ENCODE measurements at regions not wholly inside any gene's neighbourhood (a gene's known extent, or its start where the extent isn't known, plus 50 kb on each side); places are given as distances from the start of the nearest gene placed in this dataset.

DNA sequence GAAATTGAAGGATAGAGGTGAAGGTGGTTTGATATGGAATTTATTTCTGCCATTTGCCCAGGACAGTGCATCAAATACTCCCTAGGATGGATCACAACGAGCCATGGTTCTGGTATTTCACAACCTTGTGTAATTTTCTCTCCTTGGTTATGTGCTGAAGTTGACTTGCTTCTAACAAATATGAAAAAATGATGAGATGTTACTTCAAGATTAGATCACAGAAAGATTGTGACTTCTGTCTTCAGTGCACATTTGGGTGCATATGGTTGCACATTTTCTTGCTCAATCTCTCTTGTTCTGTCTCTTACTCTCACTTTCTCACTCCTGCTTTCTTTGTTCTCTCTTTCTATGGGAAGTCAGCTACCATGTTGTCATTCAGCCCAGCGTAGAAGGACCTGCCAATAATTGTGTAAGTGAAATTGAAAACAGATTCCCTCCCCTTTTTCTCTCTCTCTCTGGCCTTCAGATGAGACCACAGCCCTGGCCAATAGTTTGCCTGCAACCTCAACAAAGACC lies 104.6 kb upstream of the RMDN2 start:
- no peaks in the 10 kb centered on the region for H3K27me3 ChIP-seq (ENCODE audit: control insufficient read depth, insufficient read depth, low read length)
- no peaks in the 10 kb centered on the region for H3K4me1 ChIP-seq (ENCODE audit: control insufficient read depth in 2 of 3, insufficient read depth in 2 of 3, low read depth in 1 of 3, low read length in 3 of 3)
- DNase-seq (no peak), FAIRE-seq (no peak)
- no peak overlapping the region for H3K9ac ChIP-seq (ENCODE audit: low read length in 3 of 3)
- no peak overlapping the region for H3K4me3 ChIP-seq (ENCODE audit: low read length in 3 of 3)
- TF ChIP-seq, protein P1, sequence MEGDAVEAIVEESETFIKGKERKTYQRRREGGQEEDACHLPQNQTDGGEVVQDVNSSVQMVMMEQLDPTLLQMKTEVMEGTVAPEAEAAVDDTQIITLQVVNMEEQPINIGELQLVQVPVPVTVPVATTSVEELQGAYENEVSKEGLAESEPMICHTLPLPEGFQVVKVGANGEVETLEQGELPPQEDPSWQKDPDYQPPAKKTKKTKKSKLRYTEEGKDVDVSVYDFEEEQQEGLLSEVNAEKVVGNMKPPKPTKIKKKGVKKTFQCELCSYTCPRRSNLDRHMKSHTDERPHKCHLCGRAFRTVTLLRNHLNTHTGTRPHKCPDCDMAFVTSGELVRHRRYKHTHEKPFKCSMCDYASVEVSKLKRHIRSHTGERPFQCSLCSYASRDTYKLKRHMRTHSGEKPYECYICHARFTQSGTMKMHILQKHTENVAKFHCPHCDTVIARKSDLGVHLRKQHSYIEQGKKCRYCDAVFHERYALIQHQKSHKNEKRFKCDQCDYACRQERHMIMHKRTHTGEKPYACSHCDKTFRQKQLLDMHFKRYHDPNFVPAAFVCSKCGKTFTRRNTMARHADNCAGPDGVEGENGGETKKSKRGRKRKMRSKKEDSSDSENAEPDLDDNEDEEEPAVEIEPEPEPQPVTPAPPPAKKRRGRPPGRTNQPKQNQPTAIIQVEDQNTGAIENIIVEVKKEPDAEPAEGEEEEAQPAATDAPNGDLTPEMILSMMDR (IDR thresholded peaks at IDR 0.05; ENCODE audit: borderline replicate concordance, extremely low read depth, insufficient read depth) = no peak
- intact Hi-C loops (cut with DNase I) = no loop called here
- H3K36me3 ChIP-seq (ENCODE audit: control insufficient read depth in 2 of 3, insufficient read depth in 3 of 3, low read length in 3 of 3) = no peaks in the 10 kb centered on the region
- H3K9me3 ChIP-seq (ENCODE audit: control insufficient read depth in 2 of 3, insufficient read depth in 1 of 3, low read length in 3 of 3) = no peaks in the 10 kb centered on the region
- H3K27ac ChIP-seq (ENCODE audit: low read depth in 2 of 2, low read length in 2 of 2) = no peak overlapping the region

DNA sequence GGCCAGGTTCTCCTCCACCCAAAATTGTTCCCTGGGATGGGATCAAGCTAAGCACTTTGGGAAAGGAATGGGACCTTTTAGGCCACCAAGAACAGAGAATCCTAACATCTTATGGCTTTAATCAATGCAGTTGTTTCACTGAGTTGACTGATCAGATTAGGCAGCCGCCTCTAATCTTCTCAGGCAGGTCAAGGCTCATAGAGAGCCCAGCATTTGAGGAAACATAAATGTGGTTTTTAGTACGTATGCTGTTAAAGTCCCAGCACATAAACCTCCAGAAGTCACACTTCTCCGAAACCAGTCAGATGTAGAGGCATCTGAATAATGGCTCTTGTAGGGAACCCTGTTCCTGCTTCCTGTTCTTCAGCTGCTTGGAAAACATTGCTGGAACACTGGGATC lies 99.5 kb upstream of the RMDN2 start:
- no peaks in the 10 kb centered on the region for H3K9me3 ChIP-seq (ENCODE audit: control insufficient read depth in 2 of 3, insufficient read depth in 1 of 3, low read length in 3 of 3)
- H3K4me1 ChIP-seq (ENCODE audit: control insufficient read depth in 2 of 3, insufficient read depth in 2 of 3, low read depth in 1 of 3, low read length in 3 of 3) = peaks cover 0 to 4% (median 0%) of the 10 kb centered on the region in 3 donors
- intact Hi-C loops (cut with DNase I) = no loop called here
- TF ChIP-seq, protein P1 (IDR thresholded peaks at IDR 0.05; ENCODE audit: borderline replicate concordance, extremely low read depth, insufficient read depth) = no peak
- no peak overlapping the region for H3K27ac ChIP-seq (ENCODE audit: low read depth in 2 of 2, low read length in 2 of 2)
- FAIRE-seq = no peak
- no peaks in the 10 kb centered on the region for H3K36me3 ChIP-seq (ENCODE audit: control insufficient read depth in 2 of 3, insufficient read depth in 3 of 3, low read length in 3 of 3)
- no peak for DNase-seq
- no peak overlapping the region for H3K4me3 ChIP-seq (ENCODE audit: low read length in 3 of 3)
- H3K9ac ChIP-seq (ENCODE audit: low read length in 3 of 3) = no peak overlapping the region
- no peaks in the 10 kb centered on the region for H3K27me3 ChIP-seq (ENCODE audit: control insufficient read depth, insufficient read depth, low read length)

DNA sequence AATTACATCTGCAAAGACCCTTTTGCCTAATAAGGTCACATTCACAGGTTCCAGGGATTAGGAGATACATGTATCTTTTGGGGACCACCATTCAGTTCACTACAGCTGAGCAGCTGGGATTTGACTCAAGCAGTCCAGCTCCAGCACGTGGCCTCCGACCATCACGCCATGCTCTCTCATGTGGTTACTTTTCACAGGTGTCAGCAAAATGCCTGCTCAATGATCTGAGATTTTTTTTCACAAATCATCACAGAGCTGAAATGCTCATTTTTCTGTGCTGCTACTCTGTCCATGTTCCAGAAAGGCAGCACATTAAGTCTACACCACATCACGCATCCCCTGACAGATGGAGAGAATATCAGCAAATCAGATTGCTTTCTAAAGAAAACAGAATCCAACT lies 98.5 kb upstream of the RMDN2 start:
- FAIRE-seq = no peak
- TF ChIP-seq, protein P1 (IDR thresholded peaks at IDR 0.05; ENCODE audit: borderline replicate concordance, extremely low read depth, insufficient read depth) = no peak

DNA sequence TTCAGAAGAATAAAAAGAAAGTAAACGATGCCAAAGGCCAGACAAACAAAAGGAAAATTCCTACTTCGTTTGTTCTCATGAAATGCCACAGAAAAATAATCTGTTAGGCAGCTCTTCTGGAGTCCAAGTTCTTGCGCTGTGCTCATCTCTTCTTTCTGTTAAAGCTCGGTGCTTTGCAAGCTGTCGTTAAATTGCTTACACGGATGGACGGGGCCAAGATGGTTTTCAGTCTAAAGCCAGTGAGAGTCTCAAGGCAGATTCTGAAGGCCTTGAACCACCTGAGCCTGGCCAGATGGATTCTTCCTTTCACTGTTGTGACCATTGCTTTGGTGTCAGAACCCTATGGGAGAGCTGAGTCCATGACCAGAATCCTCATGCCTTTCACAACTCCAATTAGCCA lies 97.6 kb upstream of the RMDN2 start:
- H3K9me3 ChIP-seq (ENCODE audit: control insufficient read depth in 2 of 3, insufficient read depth in 1 of 3, low read length in 3 of 3) = no peaks in the 10 kb centered on the region
- H3K4me1 ChIP-seq (ENCODE audit: control insufficient read depth in 2 of 3, insufficient read depth in 2 of 3, low read depth in 1 of 3, low read length in 3 of 3) = peaks cover 0 to 4% (median 0%) of the 10 kb centered on the region in 3 donors
- intact Hi-C loops (cut with DNase I) = no loop called here
- no peak overlapping the region for H3K4me3 ChIP-seq (ENCODE audit: low read length in 3 of 3)
- H3K36me3 ChIP-seq (ENCODE audit: control insufficient read depth in 2 of 3, insufficient read depth in 3 of 3, low read length in 3 of 3) = no peaks in the 10 kb centered on the region
- H3K27me3 ChIP-seq (ENCODE audit: control insufficient read depth, insufficient read depth, low read length) = no peaks in the 10 kb centered on the region
- H3K9ac ChIP-seq (ENCODE audit: low read length in 3 of 3) = no peak overlapping the region
- no peak for FAIRE-seq
- no peak for DNase-seq
- TF ChIP-seq, protein P1 (IDR thresholded peaks at IDR 0.05; ENCODE audit: borderline replicate concordance, extremely low read depth, insufficient read depth) = no peak
- H3K27ac ChIP-seq (ENCODE audit: low read depth in 2 of 2, low read length in 2 of 2) = no peak overlapping the region

More for the DNA sequence above, 98.5 kb upstream of the RMDN2 start:
- Histone ChIP-seq H3K27ac (ENCODE audit: low read depth in 2 of 2, low read length in 2 of 2) (no peak overlapping the region), H3K27me3 (ENCODE audit: control insufficient read depth, insufficient read depth, low read length) (no peaks in the 10 kb centered on the region), H3K36me3 (ENCODE audit: control insufficient read depth in 2 of 3, insufficient read depth in 3 of 3, low read length in 3 of 3) (no peaks in the 10 kb centered on the region), H3K4me3 (ENCODE audit: low read length in 3 of 3) (no peak overlapping the region), H3K9me3 (ENCODE audit: control insufficient read depth in 2 of 3, insufficient read depth in 1 of 3, low read length in 3 of 3) (no peaks in the 10 kb centered on the region), H3K4me1 (ENCODE audit: control insufficient read depth in 2 of 3, insufficient read depth in 2 of 3, low read depth in 1 of 3, low read length in 3 of 3) (peaks cover 0 to 4% (median 0%) of the 10 kb centered on the region in 3 donors), H3K9ac (ENCODE audit: low read length in 3 of 3) (no peak overlapping the region)
- intact Hi-C loops (cut with DNase I) = no loop called here
- no peak for DNase-seq

Data from kidney (tissue), 13 donors.